Cardiac muscle cell (in vitro differentiated cells and primary cell): ENCODE measurements at regions not wholly inside any gene's neighbourhood (a gene's known extent, or its start where the extent isn't known, plus 50 kb on each side); places are given as distances from the start of the nearest gene placed in this dataset.

ENCODE experiments used
- DNase-seq, 2 donors: peaks; one replicate each; pipeline versions ENCODE4 v3.0.0 to v3.0.0-alpha.2; 2010 to 2017; ENCODE audit warnings: low read depth in 1 of 2, low spot score in 1 of 2
- H3K27ac ChIP-seq: fragments of 200-600 bp; sonication (generic); 2 replicates; pipeline ENCODE4 v1.5.1; 2016
- H3K27me3 ChIP-seq: fragments of 200-600 bp; sonication (generic); 2 replicates; pipeline ENCODE4 v1.6.0; 2016; ENCODE audit warnings: control low read depth
- H3K36me3 ChIP-seq: fragments of 200-600 bp; sonication (generic); 2 replicates; pipeline ENCODE4 v1.5.1; 2016; ENCODE audit warnings: control low read depth
- H3K4me1 ChIP-seq: fragments of 200-600 bp; sonication (generic); 2 replicates; pipeline ENCODE4 v1.8.1; 2017; ENCODE audit warnings: low read depth, mild to moderate bottlenecking, mixed run types
- H3K4me3 ChIP-seq: fragments of 200-600 bp; sonication (generic); 2 replicates; pipeline ENCODE4 v1.5.1; 2016; ENCODE audit warnings: mild to moderate bottlenecking
- H3K9me3 ChIP-seq: fragments of 200-600 bp; sonication (generic); 2 replicates; pipeline ENCODE4 v1.5.1; 2017; ENCODE audit warnings: low read depth, mild to moderate bottlenecking, control low read depth
- CTCF ChIP-seq: IDR thresholded peaks from 2 replicates; pipeline ENCODE4 v1.5.1; 2012; ENCODE audit warnings: low read depth, mild to moderate bottlenecking, low read length

GRCh38 chr18:78787751-78788150, 191.9 kb upstream of the SALL3 start:
- Histone ChIP-seq H3K27me3 (no peaks in the 10 kb centered on the region), H3K4me3 (no peak overlapping the region), H3K27ac (no peak overlapping the region), H3K9me3 (no peaks in the 10 kb centered on the region), H3K36me3 (no peaks in the 10 kb centered on the region), H3K4me1 (no peaks in the 10 kb centered on the region)
- no peak for TF ChIP-seq CTCF
- no peak for DNase-seq

GRCh38 chr18:78788161-78788560, 191.5 kb upstream of the SALL3 start:
- Histone ChIP-seq H3K36me3 (no peaks in the 10 kb centered on the region), H3K27me3 (no peaks in the 10 kb centered on the region), H3K4me1 (no peaks in the 10 kb centered on the region), H3K4me3 (no peak overlapping the region), H3K9me3 (no peaks in the 10 kb centered on the region), H3K27ac (no peak overlapping the region)
- TF ChIP-seq CTCF: no peak
- DNase-seq: no peak

GRCh38 chr18:78789850-78790249, 189.8 kb upstream of the SALL3 start:
- H3K27me3 ChIP-seq: no peaks in the 10 kb centered on the region
- no peaks in the 10 kb centered on the region for H3K36me3 ChIP-seq
- H3K9me3 ChIP-seq: no peaks in the 10 kb centered on the region
- H3K4me3 ChIP-seq: no peak overlapping the region
- no peak overlapping the region for H3K27ac ChIP-seq
- TF ChIP-seq CTCF: no peak
- no peaks in the 10 kb centered on the region for H3K4me1 ChIP-seq
- no peak for DNase-seq

- TF ChIP-seq CTCF: no peak
- H3K4me1 ChIP-seq: no peaks in the 10 kb centered on the region
- no peak for DNase-seq
- H3K27me3 ChIP-seq: no peaks in the 10 kb centered on the region
- no peaks in the 10 kb centered on the region for H3K36me3 ChIP-seq
- H3K4me3 ChIP-seq: no peak overlapping the region
- H3K27ac ChIP-seq: no peak overlapping the region
- H3K9me3 ChIP-seq: no peaks in the 10 kb centered on the region
Observed at GRCh38 chr18:78790511-78790910, 189.1 kb upstream of the SALL3 start.

- no peak for TF ChIP-seq CTCF
- Histone ChIP-seq H3K9me3 (no peaks in the 10 kb centered on the region), H3K4me3 (no peak overlapping the region), H3K36me3 (no peaks in the 10 kb centered on the region), H3K27ac (no peak overlapping the region), H3K4me1 (no peaks in the 10 kb centered on the region), H3K27me3 (no peaks in the 10 kb centered on the region)
- no peak for DNase-seq
Observed at GRCh38 chr18:78790960-78791359, 188.7 kb upstream of the SALL3 start.

- no peak overlapping the region for H3K4me3 ChIP-seq
- H3K36me3 ChIP-seq: no peaks in the 10 kb centered on the region
- H3K27ac ChIP-seq: no peak overlapping the region
- no peaks in the 10 kb centered on the region for H3K9me3 ChIP-seq
- no peaks in the 10 kb centered on the region for H3K4me1 ChIP-seq
- no peaks in the 10 kb centered on the region for H3K27me3 ChIP-seq
- DNase-seq: no peak
- TF ChIP-seq CTCF: no peak
Observed at GRCh38 chr18:78792094-78792493, 187.5 kb upstream of the SALL3 start.
